GM12878 (cell line): ENCODE measurements at regions not wholly inside any gene's neighbourhood (a gene's known extent, or its start where the extent isn't known, plus 50 kb on each side); places are given as distances from the start of the nearest gene placed in this dataset.

ENCODE experiments used
- ATAC-seq: fragments of 200-7000 bp; cut with Tn5 transposase; 3 replicates; pipeline ENCODE4 v1.9.1; 2020; ENCODE audit warnings: mild to moderate bottlenecking, moderate library complexity
- BruUV-seq: library from RNA; stranded (reverse); fragments of 400-500 nt; replicated peaks from 2 replicates; lab custom pipeline; 2021; lab: Mats Ljungman, UMichigan
- CTCF ChIA-PET: fragments of 300-600 bp; sonication (Branson Sonifier 250); formaldehyde crosslinking; extraction: SDS; loops from one replicate; lab custom pipeline; 2021; ENCODE audit warnings: inconsistent platforms; lab: Yijun Ruan, JAX
- POLR2A ChIA-PET: fragments of 350-600 bp; formaldehyde crosslinking; extraction: SDS; loops from one replicate; lab custom pipeline; 2021; ENCODE audit warnings: inconsistent platforms; lab: Charles Lee
- RAD21 ChIA-PET: fragments of 300-600 bp; sonication (Branson Sonifier 250); formaldehyde crosslinking; loops from one replicate; lab custom pipeline; 2023; ENCODE audit warnings: antibody characterized with exemption; ENCODE audit not compliant: unreplicated experiment; lab: Charles Lee
- SMC1A ChIA-PET: fragments of 300-600 bp; sonication (Branson Sonifier 250); formaldehyde crosslinking; loops from one replicate; lab custom pipeline; 2023; ENCODE audit not compliant: unreplicated experiment, uncharacterized antibody; lab: Charles Lee
- DNase-seq: peaks from one replicate; pipeline ENCODE4 v3.0.0-alpha.2; 2011; ENCODE audit warnings: low read depth, low spot score
- FAIRE-seq: peaks from 3 replicates; lab custom pipeline; 2011; peaks lifted over from hg19 to GRCh38; lab: Jason Lieb, UNC
- H2AFZ ChIP-seq: 2 replicates; pipeline ENCODE4 v1.6.0; 2011; ENCODE audit warnings: low read depth, low read length, control low read depth; ENCODE audit not compliant: control insufficient read depth
- H3K27ac ChIP-seq: 2 replicates; pipeline ENCODE4 v1.5.1; 2011; ENCODE audit warnings: control low read depth; ENCODE audit not compliant: control insufficient read depth, insufficient read depth
- H3K27me3 ChIP-seq, 2 experiments: replicated peaks in 1 of 2; 2 replicates each; pipeline versions ENCODE4 v1.6.0 to v1.6.1; 2011; ENCODE audit warnings: low read length in 1 of 2; ENCODE audit not compliant: control insufficient read depth in 2 of 2, insufficient read depth in 2 of 2
- H3K36me3 ChIP-seq, 2 experiments: 2 replicates each; pipeline ENCODE4 v1.5.1; 2011; ENCODE audit warnings: low read length in 1 of 2; ENCODE audit not compliant: control insufficient read depth in 2 of 2, insufficient read depth in 2 of 2
- H3K4me1 ChIP-seq: 2 replicates; pipeline ENCODE4 v1.6.1; 2011; ENCODE audit warnings: mild to moderate bottlenecking, low read length, moderate library complexity, mixed read lengths; ENCODE audit not compliant: control insufficient read depth, insufficient read depth
- H3K4me2 ChIP-seq: 2 replicates; pipeline ENCODE4 v1.6.0; 2011; ENCODE audit warnings: control low read depth; ENCODE audit not compliant: control insufficient read depth, insufficient read depth
- H3K4me3 ChIP-seq: fragments of 200-600 bp; sonication (generic); 2 replicates; pipeline ENCODE4 v1.5.1; 2016
- H3K79me2 ChIP-seq: 2 replicates; pipeline ENCODE4 v1.6.0; 2011; ENCODE audit warnings: low read length; ENCODE audit not compliant: control insufficient read depth, insufficient read depth
- H3K9ac ChIP-seq: 2 replicates; pipeline ENCODE4 v1.8.0; 2011; ENCODE audit warnings: low read length, control low read depth, mixed read lengths; ENCODE audit not compliant: control insufficient read depth, insufficient read depth
- H3K9me3 ChIP-seq: replicated peaks from 3 replicates; pipeline ENCODE4 v1.5.1; 2011; ENCODE audit warnings: mild to moderate bottlenecking, low read length; ENCODE audit not compliant: control insufficient read depth, insufficient read depth
- H4K20me1 ChIP-seq: 2 replicates; pipeline ENCODE4 v1.6.0; 2011; ENCODE audit not compliant: control insufficient read depth, insufficient read depth
- BHLHE40 ChIP-seq, 2 experiments: fragments of 450-650 bp in 1 of 2; IDR thresholded peaks; 2 replicates each; pipeline ENCODE4 v1.6.1; 2011 to 2017; ENCODE audit warnings: low read depth in 2 of 2, borderline replicate concordance in 1 of 2, improper control_type of control experiment in 1 of 2, low read length in 1 of 2, mild to moderate bottlenecking in 1 of 2
- BRCA1 ChIP-seq: IDR thresholded peaks from 2 replicates; pipeline ENCODE4 v1.6.1; 2011; ENCODE audit warnings: low read depth, low read length, improper control_type of control experiment
- CBX3 ChIP-seq: fragments of 200-600 bp; sonication (generic); IDR thresholded peaks from 2 replicates; pipeline ENCODE4 v1.6.1; 2016; ENCODE audit warnings: low read depth, borderline replicate concordance
- CEBPB ChIP-seq, 2 experiments: fragments of 150-350 bp in 1 of 2; IDR thresholded peaks; 2 replicates each; pipeline ENCODE4 v1.6.1; 2012 to 2014; ENCODE audit warnings: low read depth in 2 of 2, low read length in 2 of 2, borderline replicate concordance in 1 of 2, inconsistent platforms in 1 of 2
- CHD4 ChIP-seq: fragments of 200-600 bp; sonication (generic); IDR thresholded peaks from 2 replicates; pipeline ENCODE4 v1.6.1; 2016; ENCODE audit warnings: mild to moderate bottlenecking
- EP300 ChIP-seq, 2 experiments: fragments of 150-350 bp in 1 of 2; IDR thresholded peaks; 2 replicates each; pipeline ENCODE4 v1.6.1; 2011 to 2012; ENCODE audit warnings: low read depth in 2 of 2, low read length in 2 of 2, borderline replicate concordance in 1 of 2, improper control_type of control experiment in 1 of 2, inconsistent platforms in 1 of 2; ENCODE audit not compliant: control insufficient read depth in 1 of 2
- EZH2 ChIP-seq: IDR thresholded peaks from 2 replicates; pipeline ENCODE4 v1.6.1; 2012; ENCODE audit warnings: low read depth, mild to moderate bottlenecking, control low read depth, inconsistent platforms, low read length, borderline replicate concordance; ENCODE audit not compliant: control insufficient read depth
- FOS ChIP-seq: IDR thresholded peaks from 3 replicates; pipeline ENCODE4 v1.6.1; 2011; ENCODE audit warnings: borderline replicate concordance; ENCODE audit not compliant: insufficient read length; ENCODE audit errors: extremely low read depth
- IKZF2 ChIP-seq, 2 experiments: fragments of 450-650 bp; IDR thresholded peaks; 2 replicates each; pipeline ENCODE4 v1.6.1; 2017; ENCODE audit warnings: mild to moderate bottlenecking in 2 of 2, moderate library complexity in 2 of 2
- MEF2A ChIP-seq: IDR thresholded peaks from 2 replicates; pipeline ENCODE4 v1.6.1; 2011; ENCODE audit warnings: low read depth, mild to moderate bottlenecking, low read length, moderate library complexity; ENCODE audit not compliant: insufficient read depth
- MLLT1 ChIP-seq: fragments of 450-650 bp; IDR thresholded peaks from 2 replicates; pipeline ENCODE4 v1.6.1; 2016; ENCODE audit warnings: mild to moderate bottlenecking
- NFYA ChIP-seq: IDR thresholded peaks from 2 replicates; pipeline ENCODE4 v1.6.1; 2011; ENCODE audit warnings: low read depth, mild to moderate bottlenecking, low read length, improper control_type of control experiment, borderline replicate concordance
- NKRF ChIP-seq: fragments of 450-650 bp; conservative IDR thresholded peaks from 2 replicates; pipeline ENCODE4 v1.6.1; 2017; ENCODE audit warnings: mild to moderate bottlenecking, moderate library complexity
- NR2C1 ChIP-seq: fragments of 450-650 bp; IDR thresholded peaks from 2 replicates; pipeline ENCODE4 v1.6.1; 2017; ENCODE audit warnings: antibody characterized with exemption, mild to moderate bottlenecking, moderate library complexity
- RELA ChIP-seq: fragments of 450-650 bp; IDR thresholded peaks from 2 replicates; pipeline ENCODE4 v1.8.0; 2014; ENCODE audit warnings: borderline replicate concordance; ENCODE audit not compliant: partially characterized antibody
- SKIL ChIP-seq: fragments of 450-650 bp; IDR thresholded peaks from 2 replicates; pipeline ENCODE4 v1.6.1; 2017; ENCODE audit warnings: mild to moderate bottlenecking, low read depth, inconsistent platforms; ENCODE audit not compliant: poor library complexity, severe bottlenecking
- SUZ12 ChIP-seq: fragments of 200-600 bp; sonication (generic); IDR thresholded peaks from one replicate; pipeline ENCODE4 v1.6.1; 2018; ENCODE audit warnings: antibody characterized with exemption, mild to moderate bottlenecking; ENCODE audit not compliant: unreplicated experiment
- USF2 ChIP-seq: IDR thresholded peaks from 2 replicates; pipeline ENCODE4 v1.6.1; 2011; ENCODE audit warnings: low read depth, low read length, improper control_type of control experiment, borderline replicate concordance
- WGBS: methylation state at CpG from one replicate; pipeline ENCODE4 v1.1.6; 2016; ENCODE audit warnings: low lambda C conversion rate; ENCODE audit not compliant: insufficient replicate concordance, insufficient coverage; ENCODE audit errors: missing lambda C conversion rate; 5-methylcytosine and 5-hydroxymethylcytosine counted together
- in situ Hi-C: fragments of 300-500 bp; cut with MboI; formaldehyde crosslinking; loops from 9 replicates; pipeline ENCODE4 v1.14.3; 2018; ENCODE audit warnings: mixed read lengths
- intact Hi-C: fragments of 100-400 bp; cut with micrococcal nuclease; formaldehyde crosslinking; loops from one replicate; pipeline ENCODE4 v1.14.2; 2022; ENCODE audit not compliant: unreplicated experiment

GRCh38 chr14:85416771-85417170 lies 113.2 kb upstream of the FLRT2 start:
- H4K20me1 ChIP-seq = no peaks in the 10 kb centered on the region
- no peaks in the 10 kb centered on the region for H3K27me3 ChIP-seq
- no peak overlapping the region for H3K4me3 ChIP-seq
- ChIA-PET POLR2A (no interaction called here), SMC1A (interaction anchor here (1.0 kb wide), 1 partner anchor 10 kb away, joined by 3 read pairs; no protein-coding TSS in a partner anchor), RAD21 (no interaction called here), CTCF (no interaction called here)
- H3K9me3 ChIP-seq = no peaks in the 10 kb centered on the region
- DNase-seq (no peak), FAIRE-seq (no peak), ATAC-seq (no peak)
- no peak overlapping the region for H3K4me2 ChIP-seq
- no peaks in the 10 kb centered on the region for H3K36me3 ChIP-seq
- H3K79me2 ChIP-seq = no peaks in the 10 kb centered on the region
- H3K27ac ChIP-seq = no peak overlapping the region
- intact Hi-C loops (no loop called here), in situ Hi-C loops (no loop called here)
- H3K4me1 ChIP-seq = no peaks in the 10 kb centered on the region
- 0% methylated on average over 2 of the region's 2 CpGs for WGBS
- H3K9ac ChIP-seq = no peak overlapping the region
- H2AFZ ChIP-seq = no peak overlapping the region
- no TSS peak for BruUV-seq
- TF ChIP-seq CHD4 (no peak), CBX3 (no peak), BHLHE40 (IDR thresholded peaks at IDR 0.05; ENCODE audit: borderline replicate concordance in 1 of 2, low read depth in 2 of 2, low read length in 1 of 2) (no peak), RELA (no peak), EP300 (IDR thresholded peaks at IDR 0.05; ENCODE audit: borderline replicate concordance in 1 of 2, control insufficient read depth in 1 of 2, low read depth in 2 of 2, low read length in 2 of 2) (no peak), NR2C1 (no peak), CEBPB (IDR thresholded peaks at IDR 0.05; ENCODE audit: borderline replicate concordance in 1 of 2, low read depth in 2 of 2, low read length in 2 of 2) (no peak), USF2 (no peak), EZH2 (no peak), NKRF (no peak), MLLT1 (no peak), IKZF2 (IDR thresholded peaks at IDR 0.05) (no peak), SUZ12 (no peak), MEF2A (no peak), BRCA1 (no peak), SKIL (no peak), FOS (no peak), NFYA (no peak)
